Esophagus mucosa (tissue), 1 donor: ENCODE measurements at regions not wholly inside any gene's neighbourhood (a gene's known extent, or its start where the extent isn't known, plus 50 kb on each side); places are given as distances from the start of the nearest gene placed in this dataset.
"Not testable (repeated sequence)": the region's sequence is repeated elsewhere in the genome, so short reads cannot be mapped to it uniquely, and the experiment has no call there.

Experiments
- ATAC-seq: fragments of 200-7000 bp; cut with Tn5 transposase; one replicate; pipeline ENCODE4 v1.9.1; 2020
- donor health status: DM: yes; HTN: yes; CAD: no.

- no peak for ATAC-seq
These were observed 52.2 kb upstream of the C10orf90 start for GRCh38 chr10:126722726-126723125.

- no peak for ATAC-seq
These were observed 52.7 kb upstream of the C10orf90 start for GRCh38 chr10:126723226-126723625.

GRCh38 chr10:126729314-126729870 is 58.9 kb upstream of the C10orf90 start:
- no peak for ATAC-seq

GRCh38 chr10:126730856-126731609 is 60.5 kb upstream of the C10orf90 start:
- ATAC-seq = peak; percentile 51

- ATAC-seq = no peak
These were observed 61.1 kb upstream of the C10orf90 start for GRCh38 chr10:126731610-126731990.

DNA sequence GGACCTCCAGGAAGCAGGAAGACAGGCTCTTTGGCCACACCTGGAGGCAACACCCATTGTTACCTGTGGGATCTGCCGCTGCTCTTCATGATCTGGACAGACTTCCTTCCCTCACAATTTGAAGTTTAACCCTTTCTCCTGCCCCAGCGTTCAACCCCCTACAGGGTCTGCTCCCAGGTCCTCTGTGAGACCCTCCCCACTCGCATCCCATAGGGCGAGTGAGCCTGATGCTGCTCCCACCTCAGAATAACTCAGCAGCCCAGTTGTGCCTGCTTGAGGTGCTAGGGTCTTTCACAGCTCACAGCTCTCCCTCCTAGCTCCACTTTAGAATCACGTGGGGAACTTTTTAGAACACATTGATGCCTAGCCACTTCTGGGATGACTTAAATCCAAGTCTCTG is 61.8 kb upstream of the C10orf90 start:
- no peak for ATAC-seq

GRCh38 chr10:126732868-126733267 is 62.4 kb upstream of the C10orf90 start:
- no peak for ATAC-seq

DNA sequence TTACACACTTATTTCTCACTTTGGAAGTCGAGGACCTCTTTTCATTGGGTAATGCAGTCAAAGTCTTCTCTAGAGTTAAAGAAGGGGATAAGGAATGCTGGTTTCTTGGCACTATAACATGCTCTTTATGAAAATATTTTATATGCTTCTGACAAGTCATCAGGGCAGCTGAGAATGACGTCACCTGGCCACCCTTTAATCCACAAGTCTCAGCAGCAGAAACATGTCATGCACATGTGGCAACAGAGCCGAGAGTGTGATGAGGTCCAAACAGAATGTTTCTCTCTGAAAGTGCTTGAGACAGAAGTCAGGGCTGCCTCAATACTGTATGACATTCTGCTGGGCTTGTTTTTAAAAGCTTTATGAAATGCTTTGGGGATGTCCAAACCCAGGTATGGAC is 63.5 kb upstream of the C10orf90 start:
- peak; percentile 80 for ATAC-seq

DNA sequence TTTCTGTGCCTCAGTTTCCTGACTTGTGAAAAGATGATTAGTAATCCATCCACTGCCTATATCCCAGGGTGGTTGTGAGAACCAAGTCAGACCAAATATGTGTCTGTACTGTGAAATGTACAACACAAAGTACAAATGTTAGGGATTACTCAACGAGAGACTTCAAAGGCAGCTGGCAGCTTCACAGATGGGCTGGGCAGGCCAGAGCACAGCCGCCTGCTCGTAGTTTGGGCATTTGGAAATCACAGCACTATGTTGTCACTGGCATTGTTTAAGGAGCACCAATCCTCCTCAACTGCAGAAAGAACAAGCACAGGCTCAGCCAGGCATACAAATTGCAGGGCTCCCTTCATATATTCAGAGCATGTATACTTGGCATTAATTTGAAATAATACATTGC is 64.5 kb upstream of the C10orf90 start:
- ATAC-seq = peak; percentile 85

GRCh38 chr10:126736142-126736541 is 65.6 kb upstream of the C10orf90 start:
- ATAC-seq = no peak

DNA sequence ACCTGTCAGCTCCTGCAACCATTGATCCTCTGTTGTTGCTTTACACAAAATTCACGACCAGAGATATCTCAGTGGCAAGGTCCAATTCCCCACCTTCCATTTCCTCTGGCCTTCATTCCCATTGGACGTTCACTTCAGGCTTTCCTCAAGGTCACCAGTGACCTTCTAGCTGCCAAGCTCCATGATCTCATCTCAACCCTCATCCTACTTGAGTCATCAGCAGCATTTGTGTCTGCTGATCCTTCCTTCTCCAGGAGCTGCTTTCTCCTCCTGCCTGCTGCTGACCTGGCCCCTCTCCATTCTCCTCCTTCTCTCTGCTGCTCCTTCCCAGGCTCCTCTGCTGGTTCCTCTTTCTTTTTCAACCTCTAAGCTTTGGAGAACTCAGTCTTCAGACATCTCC is 66.2 kb upstream of the C10orf90 start:
- ATAC-seq = no peak

GRCh38 chr10:126738001-126738400 is 67.5 kb upstream of the C10orf90 start:
- ATAC-seq = no peak

DNA sequence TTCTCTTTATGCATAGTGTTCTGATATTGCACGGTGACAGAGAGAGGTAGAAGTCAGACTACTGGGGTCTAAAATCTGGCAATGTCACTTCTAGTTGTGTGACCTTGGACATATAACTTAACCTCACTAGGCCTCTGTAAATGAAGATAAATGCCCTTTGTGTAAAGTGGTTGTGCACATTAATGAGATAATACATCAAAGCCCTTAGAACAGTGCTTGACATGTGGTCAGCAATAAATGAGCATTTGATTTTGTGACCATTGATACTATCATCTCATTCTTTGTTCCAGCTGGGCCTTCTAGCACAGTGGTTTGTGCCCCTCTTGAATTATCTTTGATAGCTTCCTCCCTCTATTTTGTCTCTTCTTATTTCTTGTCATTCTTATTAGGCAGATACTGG is 74.1 kb upstream of the C10orf90 start:
- no peak for ATAC-seq

- peak; percentile 96 for ATAC-seq
These were observed 78.6 kb upstream of the C10orf90 start for GRCh38 chr10:126749015-126749655.

- ATAC-seq = no peak
These were observed 84.5 kb upstream of the C10orf90 start for GRCh38 chr10:126754966-126755365.

DNA sequence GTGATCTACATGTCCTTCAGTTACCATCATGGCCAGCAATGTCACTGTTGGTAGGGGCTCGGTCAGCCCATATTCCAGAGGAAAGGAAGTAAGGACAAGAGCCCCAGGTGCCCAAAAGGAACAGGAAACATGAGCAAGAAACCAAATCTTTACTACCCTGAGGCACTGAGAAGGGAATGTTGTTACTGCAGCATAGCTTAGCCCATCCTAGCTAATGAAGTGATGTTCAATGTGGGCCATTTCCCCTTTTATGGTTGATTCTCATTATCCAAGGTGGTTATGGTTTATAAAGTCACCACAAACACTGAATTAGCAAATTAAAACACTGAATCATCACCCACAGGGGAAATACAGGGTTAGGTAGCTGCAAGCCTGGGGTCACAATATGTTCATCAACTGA is 88.4 kb upstream of the C10orf90 start:
- ATAC-seq = no peak

GRCh38 chr10:126759531-126759930 is 89.0 kb upstream of the C10orf90 start:
- no peak for ATAC-seq

GRCh38 chr10:126766646-126767045 is 96.2 kb upstream of the C10orf90 start:
- not testable (repeated sequence) for ATAC-seq

DNA sequence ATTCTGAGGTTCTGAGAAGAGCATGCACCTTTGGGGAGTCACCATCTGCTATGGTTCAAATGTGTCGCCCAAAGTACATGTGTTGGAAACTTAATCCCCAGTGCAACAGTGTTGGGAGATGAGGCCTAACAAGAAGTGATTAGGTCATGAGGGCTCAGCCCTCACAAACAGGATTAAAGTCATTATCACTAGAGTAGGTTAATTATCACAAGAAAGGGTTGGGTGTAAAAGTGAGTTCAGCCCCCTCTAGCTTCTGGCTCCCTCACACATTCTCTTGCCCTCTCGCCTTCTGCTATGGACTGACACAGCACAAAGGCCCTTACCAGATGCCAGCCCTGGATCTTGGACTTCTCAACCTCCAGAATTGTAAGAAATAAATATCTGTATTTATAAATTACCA is 100.3 kb upstream of the C10orf90 start:
- ATAC-seq = no peak

DNA sequence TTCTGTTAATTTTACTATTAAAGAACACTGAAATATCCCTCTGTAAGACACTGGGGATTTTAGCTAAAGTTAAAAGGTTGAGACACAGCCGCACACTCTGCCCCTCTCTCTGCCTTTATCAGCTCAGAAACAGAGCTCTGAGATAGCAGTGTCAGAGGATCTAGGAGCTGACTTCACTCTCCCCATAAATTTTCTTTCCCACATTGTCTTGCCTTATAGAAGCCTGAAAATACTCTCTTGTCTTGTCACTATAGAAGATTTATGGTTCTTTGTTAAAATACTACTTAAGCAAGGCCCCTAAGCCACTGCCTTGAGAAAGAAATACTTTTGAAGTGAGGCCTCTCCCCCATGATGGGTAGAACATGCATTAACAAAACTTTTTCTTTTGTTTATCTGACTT is 105.7 kb upstream of the C10orf90 start:
- no peak for ATAC-seq

- no peak for ATAC-seq
These were observed 107.2 kb upstream of the C10orf90 start for GRCh38 chr10:126777714-126778113.

DNA sequence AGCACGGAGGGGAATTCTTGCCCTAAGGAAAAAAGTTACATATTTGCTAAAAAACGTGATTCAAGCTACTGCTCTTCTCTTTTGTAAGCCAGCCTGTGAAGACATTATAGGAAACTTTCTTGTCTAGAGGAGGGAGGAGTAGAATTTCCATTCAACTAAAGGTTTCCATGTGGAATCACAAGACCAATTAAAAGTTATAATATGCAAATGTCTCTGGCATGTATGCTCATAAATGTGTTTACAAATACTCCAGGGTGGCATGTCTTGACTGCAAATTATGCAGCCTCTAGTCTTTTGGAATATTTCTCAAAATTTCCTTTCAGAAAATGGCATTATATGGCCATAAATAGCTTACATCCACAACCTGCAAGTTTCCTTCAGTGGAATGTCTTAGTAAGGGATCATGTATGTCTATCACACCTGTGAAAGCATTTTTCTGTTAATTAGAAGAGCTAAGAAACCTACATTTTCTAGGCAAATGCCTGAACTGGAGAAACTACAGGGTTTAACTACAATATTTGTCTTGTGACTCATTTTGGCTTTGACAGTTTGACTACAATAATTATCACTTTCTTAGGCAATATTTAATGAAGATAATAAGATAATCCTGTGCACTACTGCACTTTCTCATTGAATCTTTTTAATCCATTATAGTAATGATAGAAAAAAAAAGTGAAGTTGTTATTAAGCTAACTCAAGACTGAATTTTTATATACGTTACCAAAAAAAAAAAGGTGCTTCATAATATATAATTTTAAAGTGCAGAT is 111.1 kb upstream of the C10orf90 start:
- no peak for ATAC-seq

GRCh38 chr10:126783806-126784557 is 113.5 kb upstream of the C10orf90 start:
- ATAC-seq = no peak
